Cerebellar cortex (tissue), 1 donor: ENCODE measurements at regions not wholly inside any gene's neighbourhood (a gene's known extent, or its start where the extent isn't known, plus 50 kb on each side); places are given as distances from the start of the nearest gene placed in this dataset.
"Not testable (repeated sequence)": the region's sequence is repeated elsewhere in the genome, so short reads cannot be mapped to it uniquely, and the experiment has no call there.

ENCODE experiments used
- DNase-seq: peaks from one replicate; pipeline ENCODE4 v3.0.0-alpha.2; 2015; ENCODE audit warnings: low spot score

GRCh38 chr5:176018598-176018997 is 50.5 kb upstream of the THOC3 start:
- DNase-seq: not testable (repeated sequence)

GRCh38 chr5:176020852-176021251 is 52.7 kb upstream of the THOC3 start:
- not testable (repeated sequence) for DNase-seq

- DNase-seq: not testable (repeated sequence)
These were observed 55.4 kb upstream of the THOC3 start for GRCh38 chr5:176023535-176023934.

- not testable (repeated sequence) for DNase-seq
These were observed 61.3 kb upstream of the THOC3 start for GRCh38 chr5:176029445-176029844.

- not testable (repeated sequence) for DNase-seq
These were observed 62.4 kb upstream of the THOC3 start for GRCh38 chr5:176030361-176031117.

- DNase-seq: not testable (repeated sequence)
These were observed 63.0 kb upstream of the THOC3 start for GRCh38 chr5:176031118-176031510.

GRCh38 chr5:176033186-176033585 is 65.1 kb upstream of the THOC3 start:
- not testable (repeated sequence) for DNase-seq

GRCh38 chr5:176034407-176035200 is 66.5 kb upstream of the THOC3 start:
- not testable (repeated sequence) for DNase-seq

GRCh38 chr5:176035201-176035530 is 67.1 kb upstream of the THOC3 start:
- not testable (repeated sequence) for DNase-seq

- peak; percentile 12 for DNase-seq
These were observed 67.7 kb upstream of the THOC3 start for GRCh38 chr5:176035816-176036308.

- peak; percentile 18 for DNase-seq
These were observed 68.3 kb upstream of the THOC3 start for GRCh38 chr5:176036391-176036790.

GRCh38 chr5:176037190-176037589 is 69.1 kb upstream of the THOC3 start:
- DNase-seq: not testable (repeated sequence)

- not testable (repeated sequence) for DNase-seq
These were observed 72.1 kb upstream of the THOC3 start for GRCh38 chr5:176040105-176040801.

GRCh38 chr5:176041248-176041994 is 73.3 kb upstream of the THOC3 start:
- not testable (repeated sequence) for DNase-seq

- not testable (repeated sequence) for DNase-seq
These were observed 74.0 kb upstream of the THOC3 start for GRCh38 chr5:176042020-176042658.

- DNase-seq: not testable (repeated sequence)
These were observed 75.2 kb upstream of the THOC3 start for GRCh38 chr5:176043252-176043829.

- not testable (repeated sequence) for DNase-seq
These were observed 75.9 kb upstream of the THOC3 start for GRCh38 chr5:176043986-176044385.

- not testable (repeated sequence) for DNase-seq
These were observed 76.3 kb upstream of the THOC3 start for GRCh38 chr5:176044431-176044830.

- DNase-seq: not testable (repeated sequence)
These were observed 77.3 kb upstream of the THOC3 start for GRCh38 chr5:176045442-176045841.

- not testable (repeated sequence) for DNase-seq
These were observed 80.6 kb upstream of the THOC3 start for GRCh38 chr5:176048671-176049070.
